ENCODE measurements at regions not wholly inside any gene's neighbourhood (a gene's known extent, or its start where the extent isn't known, plus 50 kb on each side); places are given as distances from the start of the nearest gene placed in this dataset.

- no TSS peak for BruUV-seq (replicated peaks)
- Histone ChIP-seq H2BK20ac (ENCODE audit: low read depth, low read length) (no peak overlapping the region), H3K79me1 (ENCODE audit: low read depth in 1 of 2, low read length in 2 of 2) (no peaks in the 10 kb centered on the region), H2BK120ac (ENCODE audit: low read depth, low read length) (no peak overlapping the region), H3K9ac (ENCODE audit: low read depth, low read length) (no peak overlapping the region), H2AK9ac (replicated peaks; ENCODE audit: low read depth, low read length, poor library complexity) (no peak overlapping the region), H4K5ac (ENCODE audit: low read depth, low read length) (no peak overlapping the region), H3K56ac (ENCODE audit: extremely low read depth, insufficient read depth, low read length) (no peak overlapping the region), H3K4me3 (ENCODE audit: insufficient read depth, low read depth, low read length) (no peak overlapping the region), H3K9me1 (ENCODE audit: insufficient read depth, low read length) (no peaks in the 10 kb centered on the region), H2BK15ac (ENCODE audit: low read depth, low read length) (no peak overlapping the region), H4K91ac (ENCODE audit: insufficient read depth, low read depth, low read length) (no peak overlapping the region), H3K36me3 (ENCODE audit: control insufficient read depth, insufficient read depth, low read length) (no peaks in the 10 kb centered on the region), H4K8ac (ENCODE audit: low read depth in 2 of 2, low read length in 2 of 2) (no peak overlapping the region), H4K20me1 (ENCODE audit: insufficient read depth, low read length) (no peaks in the 10 kb centered on the region), H3K9me3 (ENCODE audit: control insufficient read depth, insufficient read depth, low read length) (peaks cover 7% of the 10 kb centered on the region), H3K18ac (ENCODE audit: low read depth, low read length) (no peak overlapping the region), H2BK5ac (ENCODE audit: low read depth, low read length, poor library complexity, severe bottlenecking) (no peak overlapping the region), H3K27me3 (ENCODE audit: control insufficient read depth, insufficient read depth, low read length) (peaks cover 2% of the 10 kb centered on the region; the same call in 1 of the 2 replicates), H3K4me1 (ENCODE audit: control insufficient read depth, insufficient read depth, low read length) (no peaks in the 10 kb centered on the region), H3K23ac (ENCODE audit: low read depth, low read length) (no peak overlapping the region), H3K4ac (ENCODE audit: low read depth, low read length) (no peak overlapping the region), H3K14ac (replicated peaks; ENCODE audit: low read depth, low read length) (no peak overlapping the region), H2AFZ (replicated peaks; ENCODE audit: low read length, poor library complexity) (no peak overlapping the region), H3K4me2 (ENCODE audit: low read depth, low read length) (no peak overlapping the region), H3K27ac (ENCODE audit: insufficient read depth, low read length) (no peak overlapping the region), H2AK5ac (ENCODE audit: low read depth, low read length) (no peak overlapping the region)
- ChIA-PET CTCF (interaction anchor here (0.6 to 0.8 kb wide), 4 partner anchors 45 to 293 kb away, joined by 3 to 5 read pairs (median 4); no protein-coding TSS in a partner anchor), POLR2A (ENCODE audit: unreplicated experiment) (interaction anchor here (0.5 to 0.8 kb wide), 2 partner anchors 10 to 59 kb away, joined by 4 to 7 read pairs; no protein-coding TSS in a partner anchor)
- dilution Hi-C loops (cut with HindIII; ENCODE audit: low sequenced_read_pairs, unreplicated experiment) (no loop called here), in situ Hi-C loops (cut with MboI; ENCODE audit: low sequenced_read_pairs) (no loop called here), intact Hi-C loops (cut with micrococcal nuclease) (no loop called here)
- WGBS, 2 experiments (ENCODE audit: extremely low coverage in 2 of 2, insufficient read length in 1 of 2), result no CpG with 5 or more reads among the region's 1 CpG
- no peak for DNase-seq
- TF ChIP-seq RCOR1 (IDR thresholded peaks at IDR 0.05; ENCODE audit: insufficient replicate concordance, low read length) (no peak), CEBPB (IDR thresholded peaks at IDR 0.05; ENCODE audit: low read depth, low read length) (no peak), MAFK (IDR thresholded peaks at IDR 0.05; ENCODE audit: low read depth, low read length) (no peak), BHLHE40 (IDR thresholded peaks at IDR 0.05; ENCODE audit: low read depth, low read length) (no peak)
- ATAC-seq (ENCODE audit: low read depth), result no peak
These were observed 181.5 kb upstream of the MGAT5 start for GRCh38 chr2:134072341-134072740.
